Stimulated activated CD8-positive, alpha-beta memory T cell treated with anti-CD3 and anti-CD28 coated beads, Interleukin-15, amount 100 ng/mL, for 48 hours (primary cell): ENCODE measurements at regions not wholly inside any gene's neighbourhood (a gene's known extent, or its start where the extent isn't known, plus 50 kb on each side); places are given as distances from the start of the nearest gene placed in this dataset.

Experiments
- DNase-seq, 2 donors: peaks; one replicate each; pipeline ENCODE4 v3.0.0-alpha.2; 2020; ENCODE audit warnings: low read depth in 2 of 2

DNA sequence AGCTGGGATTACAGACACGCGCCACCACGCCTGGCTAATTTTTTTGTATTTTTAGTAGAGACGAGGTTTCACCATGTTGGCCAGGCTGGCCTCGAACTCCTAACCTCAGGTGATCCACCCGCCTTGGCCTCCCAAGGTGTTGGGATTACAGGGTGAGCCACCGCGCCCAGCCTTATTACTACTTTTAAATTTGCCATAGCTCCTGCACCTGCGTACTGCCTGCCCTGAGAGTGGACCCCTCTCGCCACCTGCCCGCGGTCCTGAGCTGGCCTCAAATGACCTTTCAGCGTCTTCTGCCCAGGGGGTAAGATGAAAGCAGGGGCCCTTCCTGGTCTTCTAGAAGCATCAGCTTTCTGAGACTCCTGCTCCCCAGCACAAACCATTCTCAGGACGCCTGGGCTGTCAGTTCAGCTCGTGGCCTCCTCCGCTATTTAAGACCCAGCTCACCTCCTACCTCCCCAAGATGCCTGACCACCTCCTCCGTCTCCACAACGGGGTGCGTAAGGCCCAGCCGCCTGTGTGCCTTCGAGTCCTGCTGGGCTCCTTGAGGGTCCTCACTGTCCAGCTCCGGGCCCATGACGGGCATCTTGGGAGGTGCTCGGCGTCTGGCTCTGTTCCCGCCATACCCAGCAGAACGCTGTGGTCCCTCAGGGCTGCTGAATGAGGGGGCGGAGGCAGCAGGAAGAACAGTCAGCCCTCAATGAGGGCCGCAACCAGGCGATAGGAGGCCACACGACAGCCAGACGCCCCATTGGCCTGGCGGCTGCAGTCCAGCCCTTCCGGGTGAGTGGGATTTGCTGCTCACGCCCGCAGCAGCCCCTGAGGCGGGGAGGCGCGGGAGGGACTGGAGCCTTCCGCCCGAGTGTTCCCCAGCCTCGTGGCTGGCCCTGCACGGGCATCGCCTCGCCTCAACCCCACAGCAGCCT, 266.6 kb downstream of the TFCP2L1 start:
- no peak for DNase-seq

DNA sequence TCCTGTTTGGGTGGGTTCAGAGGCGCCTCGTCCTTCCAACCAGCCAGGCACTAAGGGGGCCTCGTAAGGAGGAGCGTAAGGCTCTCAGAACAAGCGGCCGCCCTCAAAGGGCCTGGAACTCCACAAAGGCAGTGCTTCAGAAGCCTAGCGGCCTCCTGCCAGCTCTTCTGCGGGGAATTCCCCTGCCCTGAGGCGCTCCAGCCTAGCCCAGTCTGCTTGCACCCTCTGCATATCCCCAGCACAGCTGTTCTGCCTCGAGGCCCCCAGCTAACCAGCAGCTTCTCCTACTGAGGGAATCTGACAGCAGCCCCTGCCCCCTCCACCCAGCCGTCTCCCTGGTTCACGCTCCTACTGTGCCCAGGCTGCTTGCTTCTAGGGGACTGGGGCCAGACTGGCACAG, 265.9 kb downstream of the TFCP2L1 start:
- DNase-seq: no peak

DNA sequence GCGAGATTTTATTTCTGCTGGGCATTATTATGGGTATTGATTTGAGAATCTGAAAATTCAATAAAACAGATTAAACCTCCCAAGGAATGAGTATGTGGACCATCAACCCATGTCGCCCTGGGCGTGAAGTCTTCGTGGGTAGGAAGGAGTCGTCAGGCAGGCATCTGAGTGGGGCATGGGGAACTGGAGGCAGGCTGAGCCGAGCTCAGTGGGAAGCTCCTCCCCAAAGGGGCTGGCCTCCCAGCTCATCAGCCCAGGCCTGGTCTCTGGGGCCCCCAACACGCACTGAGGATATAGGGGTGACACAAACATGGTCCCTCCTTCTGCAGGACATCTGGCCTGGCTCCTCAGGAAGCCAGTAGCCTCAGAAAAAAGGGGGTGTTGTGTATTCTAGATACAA, 265.2 kb downstream of the TFCP2L1 start:
- DNase-seq: no peak

DNA sequence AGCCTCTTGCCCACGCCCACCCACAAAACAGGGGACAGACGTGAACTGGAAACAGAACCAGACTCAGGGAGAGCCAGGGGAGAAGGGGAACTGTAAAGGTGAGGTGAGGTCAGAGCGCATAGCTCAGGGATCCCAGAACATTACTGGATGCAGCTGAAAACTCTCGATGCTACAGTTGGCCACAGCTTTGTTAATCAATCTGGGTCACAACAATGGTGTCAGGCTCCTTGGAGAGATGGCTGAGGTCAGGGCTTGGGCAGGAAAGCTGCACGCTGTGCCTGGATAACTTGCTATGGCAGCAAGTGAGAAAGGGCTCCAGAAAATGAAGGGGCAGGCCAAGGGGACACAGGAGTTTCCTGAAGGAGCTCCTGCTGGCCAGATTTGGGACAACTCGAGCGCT, 263.3 kb downstream of the TFCP2L1 start:
- no peak for DNase-seq

DNA sequence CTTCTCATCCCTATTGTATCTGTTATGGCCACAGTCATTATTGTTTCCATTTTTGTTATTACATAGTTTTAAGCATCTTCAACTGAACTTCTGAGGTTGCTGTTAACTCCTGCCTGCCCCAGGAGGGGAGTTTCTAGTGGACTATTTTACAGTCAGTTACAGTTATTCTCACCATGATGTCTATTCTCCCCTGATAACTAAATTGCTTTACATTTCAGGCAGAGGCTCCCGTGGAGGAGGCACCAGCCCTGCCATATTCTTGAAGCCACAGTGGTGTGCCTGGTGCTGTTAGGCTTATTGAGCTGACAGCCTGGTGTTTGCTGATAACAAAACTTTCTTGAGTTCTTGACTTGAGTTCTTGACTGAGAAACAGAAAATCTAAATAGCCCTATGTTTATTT, 256.4 kb downstream of the TFCP2L1 start:
- DNase-seq: no peak

DNA sequence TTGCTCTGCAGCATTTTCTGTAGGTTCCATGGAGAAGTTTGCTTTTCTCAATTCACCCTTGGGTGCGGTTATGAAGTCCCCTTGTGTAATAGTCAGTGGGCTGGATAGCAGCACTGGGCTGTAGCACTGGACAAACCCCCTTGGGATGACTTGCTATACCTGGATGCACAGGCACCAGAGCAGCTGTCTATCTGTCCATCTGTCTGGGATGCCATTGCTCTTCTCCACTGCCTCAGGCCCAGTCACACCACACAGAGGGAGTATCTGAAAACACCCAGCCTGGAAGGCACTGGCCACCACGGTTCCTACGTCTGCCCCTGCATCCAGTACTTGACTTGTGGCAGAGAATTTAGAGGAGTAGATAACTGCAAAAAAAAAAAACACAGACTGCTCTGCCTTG, 254.5 kb downstream of the TFCP2L1 start:
- no peak for DNase-seq

DNA sequence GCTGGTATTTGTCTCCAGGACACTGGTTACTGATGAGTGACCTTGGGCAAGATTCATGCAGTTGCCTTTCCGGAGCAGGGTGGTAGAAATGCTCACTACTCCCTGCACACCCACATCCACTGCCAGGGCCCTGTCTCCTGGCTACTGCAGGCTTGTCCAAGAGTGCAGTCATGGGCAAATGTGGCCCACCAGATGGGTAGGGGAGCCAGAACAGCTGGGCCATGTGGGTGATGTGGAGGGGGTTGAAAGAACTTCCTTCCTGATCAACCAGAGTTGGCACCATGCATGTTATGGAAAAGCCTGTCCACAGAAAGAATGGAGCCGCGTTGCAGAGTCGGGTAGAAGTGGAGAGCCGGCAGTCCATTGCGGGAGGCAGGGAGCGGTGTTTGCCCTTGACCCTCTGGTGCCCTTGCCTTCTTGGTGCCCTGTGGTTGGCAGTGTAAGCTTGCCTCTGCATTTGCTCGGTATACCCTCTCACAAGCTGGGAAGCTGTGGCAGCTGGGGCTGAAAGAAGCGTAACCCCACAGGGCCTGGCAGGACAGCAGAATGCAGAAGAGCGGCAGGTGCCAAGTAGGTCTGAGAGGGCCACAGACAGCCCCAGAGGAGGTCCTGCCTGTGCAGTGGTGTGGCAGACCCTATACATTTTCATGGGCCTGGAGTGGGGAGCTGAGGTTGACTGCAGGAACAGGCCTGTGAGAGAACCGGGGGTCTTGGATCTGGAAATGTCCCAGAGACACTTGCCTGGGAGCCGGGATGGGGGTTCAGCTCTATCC, 253.2 kb downstream of the TFCP2L1 start:
- no peak for DNase-seq

DNA sequence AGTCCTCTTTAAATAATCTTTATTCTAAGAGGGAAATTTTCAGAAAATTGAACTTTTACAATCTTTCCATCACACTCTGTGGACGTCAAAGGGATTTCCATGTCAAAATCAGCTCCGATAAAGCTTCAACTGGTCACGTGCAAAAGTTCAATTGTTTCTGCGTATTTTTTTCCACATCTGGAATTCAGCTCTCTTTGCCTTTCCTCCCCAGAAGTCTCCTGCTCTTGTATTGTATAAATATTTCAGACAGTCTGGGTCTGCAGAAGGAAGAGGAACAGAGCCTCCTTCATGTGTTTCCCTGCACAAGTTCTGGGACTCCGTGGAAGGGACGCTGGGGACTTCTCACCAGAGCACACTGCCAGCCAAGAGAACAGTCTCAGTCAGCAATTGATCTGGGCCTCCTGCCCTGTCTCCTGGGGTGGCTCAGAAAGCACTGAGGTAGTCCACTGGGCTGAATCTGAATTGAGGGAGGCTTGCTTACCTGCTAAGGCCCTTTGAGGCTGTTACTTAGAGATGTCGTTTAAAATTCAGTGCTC, 251.5 kb downstream of the TFCP2L1 start:
- no peak for DNase-seq

DNA sequence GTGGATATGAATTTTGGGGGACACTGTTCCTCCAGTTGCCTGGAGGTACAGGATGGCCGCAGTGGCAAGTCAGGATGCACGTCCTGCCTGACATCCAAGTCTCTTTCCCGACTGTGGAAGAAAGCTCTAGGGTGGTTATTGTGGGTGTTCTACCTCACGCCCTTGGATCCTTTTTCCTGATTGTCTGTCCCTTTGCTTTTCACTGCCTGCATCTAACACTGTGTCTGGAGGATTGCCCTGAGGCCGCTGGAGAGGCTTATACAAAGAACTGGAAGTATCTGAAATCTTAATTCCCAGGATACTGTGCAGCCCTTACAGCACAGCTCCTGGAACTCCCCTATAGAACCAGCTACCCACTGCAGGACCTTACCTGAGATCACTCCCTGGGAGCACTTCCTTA, 250.5 kb downstream of the TFCP2L1 start:
- DNase-seq: no peak

DNA sequence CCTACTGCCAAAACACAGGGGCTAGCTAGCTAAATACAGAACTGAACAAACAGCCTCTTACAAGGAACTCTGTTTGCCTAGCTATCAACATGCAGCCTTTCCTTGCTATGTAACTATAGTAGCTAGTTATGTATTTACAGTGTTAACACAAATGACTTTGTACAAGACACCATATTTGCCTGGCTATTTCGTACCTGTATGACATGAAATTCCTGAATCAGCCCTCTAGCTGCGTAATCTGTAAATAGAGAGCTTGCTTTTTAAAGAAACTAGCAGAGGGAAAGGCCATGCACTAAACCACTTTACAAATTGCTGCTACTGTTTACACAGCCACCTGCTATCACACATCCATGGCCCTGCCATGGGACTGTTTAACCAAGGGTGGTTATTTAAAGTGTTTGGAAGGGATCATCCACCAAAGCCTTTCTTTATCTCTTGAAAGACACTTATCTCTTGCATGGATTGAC, 248.7 kb downstream of the TFCP2L1 start:
- DNase-seq: no peak

DNA sequence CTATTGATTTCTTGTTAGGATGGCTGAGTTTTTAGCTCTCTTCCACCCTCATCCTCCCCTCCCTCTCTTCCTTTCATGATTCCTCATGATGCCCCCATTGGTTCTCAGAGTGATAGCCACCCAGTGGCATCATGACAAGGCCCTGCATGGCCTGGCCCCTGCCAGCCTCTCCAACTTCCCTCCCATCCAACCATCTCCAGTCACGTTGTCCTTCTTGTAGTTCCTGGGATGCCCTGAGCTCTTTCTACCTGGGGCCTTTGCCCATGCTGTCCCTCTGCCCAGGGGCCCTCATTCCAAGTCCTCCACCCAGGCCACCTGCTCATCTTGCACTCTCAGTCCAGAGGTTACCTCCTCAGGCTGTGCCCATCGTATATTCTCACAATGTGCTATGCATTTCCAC, 247.5 kb downstream of the TFCP2L1 start:
- no peak for DNase-seq

DNA sequence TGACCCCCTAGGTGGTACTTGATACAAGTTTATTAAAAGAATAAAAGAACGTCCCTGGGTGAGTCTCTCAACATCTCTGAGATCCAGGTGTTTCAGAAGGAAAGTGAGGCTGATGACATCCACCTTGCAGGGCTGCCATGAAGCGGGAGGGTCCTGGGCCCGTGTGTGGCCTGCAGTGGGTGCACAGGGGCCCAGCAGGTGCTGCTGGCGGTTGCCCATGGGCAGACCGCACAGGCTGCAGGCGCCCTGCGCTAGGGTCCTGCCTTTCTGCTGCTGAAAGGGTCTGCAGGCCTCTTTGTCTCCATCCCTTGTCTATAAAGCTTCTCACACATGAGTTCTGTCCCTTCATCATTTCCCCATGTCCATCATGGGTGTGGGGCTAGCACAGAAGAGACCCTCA, 247.0 kb downstream of the TFCP2L1 start:
- DNase-seq: no peak

DNA sequence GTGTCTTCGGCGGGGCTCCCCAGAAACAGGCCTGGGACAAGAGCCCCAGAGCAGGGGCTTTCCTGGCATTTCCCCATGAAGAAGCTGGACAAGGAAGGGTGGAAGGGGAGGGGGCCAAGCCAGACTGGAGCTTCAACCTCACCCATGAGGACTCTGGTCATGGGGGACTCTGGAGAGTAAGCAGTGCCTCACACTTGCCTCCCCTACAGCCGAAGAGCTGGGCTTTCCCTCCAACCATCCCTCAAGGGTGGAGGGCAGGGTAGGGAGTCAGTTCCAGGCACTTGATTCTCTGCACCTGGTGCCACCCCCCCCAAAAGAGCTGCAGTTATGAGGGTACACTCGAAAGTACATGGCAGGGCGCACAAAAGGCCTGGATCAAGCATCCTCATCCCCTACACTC, 246.6 kb downstream of the TFCP2L1 start:
- no peak for DNase-seq

DNA sequence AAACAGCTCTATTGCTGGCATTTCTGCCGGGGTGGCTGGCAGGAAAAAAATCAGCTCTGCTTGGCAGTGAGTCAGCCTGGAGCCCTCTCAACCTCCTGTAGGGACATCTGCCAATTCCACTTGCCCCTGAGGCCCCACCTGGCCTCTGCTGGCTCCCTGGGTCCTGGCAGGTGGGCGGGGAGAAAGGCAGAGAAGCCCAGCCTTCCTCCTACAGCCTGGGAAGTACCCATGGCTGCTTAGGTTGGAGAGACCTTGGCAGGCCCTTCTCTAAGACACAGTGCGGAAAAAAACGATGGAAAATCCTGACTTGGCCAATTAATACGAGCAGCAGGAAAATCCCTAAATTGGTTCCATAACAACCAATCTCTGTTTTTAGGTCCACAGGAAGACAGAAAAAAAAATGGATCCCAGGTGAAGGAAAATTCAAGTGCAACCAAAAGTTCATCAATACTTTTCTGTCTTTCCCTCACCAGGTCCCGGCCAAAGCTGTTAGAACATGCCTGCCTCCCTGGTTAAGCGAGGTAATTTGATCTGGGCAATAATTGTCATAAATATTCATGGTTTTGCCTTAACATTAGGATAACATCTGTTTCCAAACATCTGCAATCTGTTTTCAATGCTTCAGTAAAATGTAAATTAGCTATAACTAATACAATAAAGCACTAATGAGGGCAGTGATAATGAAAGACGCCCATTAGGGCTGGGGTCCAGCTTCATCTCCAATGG, 245.9 kb downstream of the TFCP2L1 start:
- DNase-seq: no peak

DNA sequence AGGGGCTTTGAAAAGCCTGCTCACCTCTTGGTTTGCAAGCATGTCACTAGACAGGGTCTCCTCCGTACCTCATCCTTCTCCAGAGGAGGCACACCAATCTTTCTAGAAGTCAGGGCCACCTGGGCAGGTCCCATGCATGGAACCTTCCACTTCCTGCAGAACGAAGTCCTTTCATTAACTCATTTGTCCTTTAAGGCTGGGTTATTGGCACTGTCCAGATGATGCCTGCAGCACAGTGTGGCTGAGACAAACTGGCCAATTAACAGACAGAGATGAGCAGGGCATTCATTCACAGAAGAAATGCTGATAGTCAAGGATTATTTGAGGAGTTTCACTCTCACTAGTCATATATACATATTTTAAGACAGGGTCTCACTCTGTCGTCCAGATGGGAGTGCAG, 245.3 kb downstream of the TFCP2L1 start:
- DNase-seq: no peak

DNA sequence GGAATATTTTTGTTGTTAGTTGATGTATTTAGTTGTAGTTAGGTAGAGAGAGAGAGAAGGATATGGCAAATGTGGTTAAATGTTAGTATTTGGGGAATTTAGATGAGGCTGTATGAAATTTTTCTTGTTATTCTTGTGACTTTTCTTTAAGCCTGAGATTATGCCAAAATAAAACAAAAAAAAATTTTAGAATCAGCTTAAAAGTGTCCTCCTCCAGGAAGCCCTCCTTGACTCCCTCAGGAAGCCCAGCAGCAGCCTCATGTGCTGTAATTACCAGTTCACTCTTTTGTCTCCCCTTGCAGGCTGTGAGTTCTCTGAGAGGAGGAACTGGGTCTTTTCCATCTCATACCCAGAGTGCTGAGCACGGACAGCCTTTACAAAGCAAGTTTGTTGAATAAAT, 243.5 kb downstream of the TFCP2L1 start:
- no peak for DNase-seq

DNA sequence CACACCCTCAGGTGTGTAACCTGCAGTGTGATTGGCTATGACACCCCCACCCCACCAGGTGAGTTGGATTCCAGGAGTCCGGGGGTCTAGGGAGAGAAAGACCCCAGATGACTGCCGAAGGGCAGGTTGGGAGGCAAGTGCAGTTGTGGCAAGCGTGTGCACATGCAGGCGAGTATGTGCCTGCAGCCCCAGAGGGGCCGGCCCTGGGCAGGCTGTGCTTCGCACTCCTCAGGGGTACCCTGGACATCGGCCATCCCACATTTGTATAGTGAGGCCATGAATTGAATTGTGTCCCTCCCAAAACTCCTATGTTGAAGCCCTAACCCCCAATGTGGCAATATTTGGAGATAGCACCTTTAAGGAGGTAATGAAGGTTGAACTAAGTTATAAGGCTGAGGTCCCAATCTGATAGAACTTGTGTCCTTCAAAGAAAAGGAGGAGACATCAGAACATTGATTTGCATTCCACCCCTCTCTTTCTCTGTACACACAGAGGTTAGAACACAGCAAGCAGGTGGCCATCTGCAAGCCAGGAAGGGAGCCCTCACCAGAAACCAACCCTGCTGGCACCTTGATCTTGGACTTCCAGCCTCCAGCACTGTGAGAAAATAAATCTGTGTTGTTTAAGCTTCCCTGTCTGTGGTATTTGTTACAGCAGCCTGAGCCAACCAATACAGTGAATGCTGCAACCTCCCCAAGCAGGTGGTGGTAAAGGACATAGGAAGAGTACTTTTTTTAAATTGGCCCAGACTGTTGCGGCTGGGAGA, 241.8 kb downstream of the TFCP2L1 start:
- no peak for DNase-seq

DNA sequence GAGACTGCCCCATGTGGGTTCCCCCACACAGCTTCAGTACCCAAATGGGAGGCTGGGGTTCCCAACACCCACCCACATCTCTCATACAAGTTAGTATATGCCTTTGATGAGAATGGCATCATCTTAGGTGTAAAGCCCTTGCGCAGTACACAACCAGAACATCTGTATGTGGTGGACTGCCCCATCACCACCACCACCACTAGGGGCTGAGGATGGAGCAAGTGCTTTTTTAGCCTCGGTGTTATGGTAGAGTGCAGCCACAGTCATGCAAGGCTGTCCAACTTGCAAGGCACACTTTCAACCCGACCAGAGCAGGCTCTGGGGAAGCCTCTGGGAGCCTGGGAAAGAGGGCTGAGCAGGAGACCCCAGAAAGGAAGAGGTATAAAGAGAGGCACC, 241.2 kb downstream of the TFCP2L1 start:
- no peak for DNase-seq

DNA sequence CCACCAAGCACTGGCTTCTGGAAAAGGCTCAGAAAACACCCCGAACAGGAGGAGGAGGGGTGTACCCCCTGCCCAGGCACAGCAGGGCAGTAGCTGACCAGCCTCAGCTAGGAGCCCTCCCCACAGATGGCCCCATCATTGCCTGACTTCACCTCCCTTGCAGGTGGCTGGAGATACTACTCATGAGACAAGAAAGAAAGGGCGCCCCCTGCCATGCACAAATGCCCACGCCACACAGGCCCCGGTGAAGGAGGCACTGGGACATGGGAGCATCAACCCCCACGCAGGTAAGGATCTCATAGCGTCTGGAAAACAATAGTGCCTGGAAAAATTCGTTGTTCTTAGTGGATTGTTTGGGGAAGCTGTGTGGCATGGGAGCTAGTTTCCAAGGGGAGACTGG, 240.6 kb downstream of the TFCP2L1 start:
- no peak for DNase-seq

DNA sequence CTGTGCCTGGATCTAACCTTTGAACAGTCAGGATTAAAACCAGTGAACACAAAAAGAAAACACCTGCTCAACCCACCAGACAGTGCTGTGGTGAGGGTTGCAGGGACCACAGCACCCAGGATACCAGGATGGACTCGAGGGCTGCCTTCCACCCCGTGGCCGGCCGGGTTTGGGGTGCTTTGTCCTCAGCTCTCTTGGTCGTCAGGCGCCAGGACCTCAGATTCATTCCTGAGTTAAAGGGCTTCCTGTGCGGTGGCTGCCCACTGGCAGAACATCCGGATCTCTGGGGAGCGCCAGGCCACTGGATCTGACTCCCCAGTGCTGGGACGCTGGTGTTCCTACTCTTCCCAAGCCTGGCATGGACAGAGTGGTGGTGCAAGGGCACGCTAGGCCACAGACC, 239.8 kb downstream of the TFCP2L1 start:
- DNase-seq: no peak

DNA sequence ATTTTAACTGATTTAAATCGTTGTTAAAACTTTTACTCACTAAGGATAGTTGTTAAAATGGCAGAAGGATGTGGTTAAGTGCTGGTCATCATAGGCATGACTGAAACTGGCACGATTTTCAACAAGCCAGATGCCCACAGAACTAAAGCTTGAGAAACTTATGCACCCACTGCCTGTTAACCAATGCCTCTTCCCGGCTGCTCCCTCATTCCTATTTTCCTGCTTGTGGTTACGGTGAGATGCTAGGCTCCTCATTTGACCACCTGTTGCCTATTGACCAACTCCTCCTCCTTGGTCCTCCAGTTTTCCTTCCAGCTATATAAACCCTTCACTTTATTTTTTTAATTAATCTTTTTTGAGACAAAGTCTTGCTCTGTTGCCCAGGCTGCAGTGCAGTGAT, 238.7 kb downstream of the TFCP2L1 start:
- no peak for DNase-seq
